ENCODE measurements at regions not wholly inside any gene's neighbourhood (a gene's known extent, or its start where the extent isn't known, plus 50 kb on each side); places are given as distances from the start of the nearest gene placed in this dataset.

- Histone ChIP-seq H3K9me3 (replicated peaks in 1 of 3) (no peaks in the 10 kb centered on the region), H3K36me3 (replicated peaks in 1 of 2) (no peaks in the 10 kb centered on the region), H3K4me3 (no peak overlapping the region), H3K27me3 (no peaks in the 10 kb centered on the region), H3K27ac (no peak overlapping the region), H3K4me1 (replicated peaks in 1 of 2) (no peaks in the 10 kb centered on the region)
- intact Hi-C loops (cut with DNase I): no loop called here
- no peak for DNase-seq
- 67 to 93% (median 86%) methylated on average over 1 of the region's 1 CpG for WGBS, 4 donors
- TF ChIP-seq CTCF (IDR thresholded peaks at IDR 0.05) (no peak), POLR2A (IDR thresholded peaks at IDR 0.05) (no peak)
These were observed 224.3 kb upstream of the NR2F2 start for GRCh38 chr15:96106181-96106580.

GRCh38 chr15:96106628-96107027 is 223.9 kb upstream of the NR2F2 start:
- Histone ChIP-seq H3K4me1 (replicated peaks in 1 of 2) (no peaks in the 10 kb centered on the region), H3K27ac (no peak overlapping the region), H3K4me3 (no peak overlapping the region), H3K9me3 (replicated peaks in 1 of 3) (no peaks in the 10 kb centered on the region), H3K36me3 (replicated peaks in 1 of 2) (no peaks in the 10 kb centered on the region), H3K27me3 (no peaks in the 10 kb centered on the region)
- 80 to 91% (median 87%) methylated on average over 5 of the region's 5 CpGs for WGBS, 4 donors
- no peak for TF ChIP-seq CTCF (IDR thresholded peaks at IDR 0.05)
- no peak for TF ChIP-seq POLR2A (IDR thresholded peaks at IDR 0.05)
- intact Hi-C loops (cut with DNase I): no loop called here
- DNase-seq: no peak

- intact Hi-C loops (cut with DNase I): no loop called here
- H3K9me3 ChIP-seq (replicated peaks in 1 of 3): no peaks in the 10 kb centered on the region
- no peak for DNase-seq
- H3K36me3 ChIP-seq (replicated peaks in 1 of 2): no peaks in the 10 kb centered on the region
- no peak overlapping the region for H3K4me3 ChIP-seq
- WGBS, 4 donors: 57 to 74% (median 66%) methylated on average over 2 of the region's 2 CpGs
- TF ChIP-seq POLR2A (IDR thresholded peaks at IDR 0.05): no peak
- TF ChIP-seq CTCF (IDR thresholded peaks at IDR 0.05): no peak
- no peaks in the 10 kb centered on the region for H3K27me3 ChIP-seq
- H3K4me1 ChIP-seq (replicated peaks in 1 of 2): no peaks in the 10 kb centered on the region
- no peak overlapping the region for H3K27ac ChIP-seq
These were observed 222.6 kb upstream of the NR2F2 start for GRCh38 chr15:96107916-96108315.

GRCh38 chr15:96108405-96108804 is 222.1 kb upstream of the NR2F2 start:
- WGBS, 4 donors: 84 to 92% (median 88%) methylated on average over 5 of the region's 5 CpGs
- no peak overlapping the region for H3K27ac ChIP-seq
- intact Hi-C loops (cut with DNase I): no loop called here
- H3K36me3 ChIP-seq (replicated peaks in 1 of 2): no peaks in the 10 kb centered on the region
- TF ChIP-seq POLR2A (IDR thresholded peaks at IDR 0.05): no peak
- TF ChIP-seq CTCF (IDR thresholded peaks at IDR 0.05): no peak
- no peaks in the 10 kb centered on the region for H3K9me3 ChIP-seq (replicated peaks in 1 of 3)
- H3K27me3 ChIP-seq: no peaks in the 10 kb centered on the region
- H3K4me3 ChIP-seq: no peak overlapping the region
- H3K4me1 ChIP-seq (replicated peaks in 1 of 2): no peaks in the 10 kb centered on the region
- DNase-seq: no peak
